Nephron progenitor cell (in vitro differentiated cells): ENCODE measurements at regions not wholly inside any gene's neighbourhood (a gene's known extent, or its start where the extent isn't known, plus 50 kb on each side); places are given as distances from the start of the nearest gene placed in this dataset.

ENCODE experiments used
- DNase-seq: peaks from one replicate; pipeline ENCODE4 v3.0.0; 2021
- H3K27ac Mint-ChIP-seq: 2 replicates; pipeline ENCODE4 v1.8.0; 2021; ENCODE audit warnings: mild to moderate bottlenecking, moderate library complexity, mixed read lengths
- H3K27me3 Mint-ChIP-seq: 2 replicates; pipeline ENCODE4 v1.8.0; 2021; ENCODE audit warnings: mild to moderate bottlenecking, low read depth, mixed read lengths; ENCODE audit not compliant: poor library complexity
- H3K36me3 Mint-ChIP-seq: 2 replicates; pipeline ENCODE4 v1.8.0; 2021; ENCODE audit warnings: low read depth, mixed read lengths
- H3K4me1 Mint-ChIP-seq: 2 replicates; pipeline ENCODE4 v1.8.0; 2021; ENCODE audit warnings: mixed read lengths
- H3K4me3 Mint-ChIP-seq: 2 replicates; pipeline ENCODE4 v1.8.0; 2021; ENCODE audit warnings: mild to moderate bottlenecking, moderate library complexity, mixed read lengths
- H3K9me3 Mint-ChIP-seq: 2 replicates; pipeline ENCODE4 v1.8.0; 2021; ENCODE audit warnings: mild to moderate bottlenecking, moderate library complexity, mixed read lengths
- TF ChIP-seq, protein P1 (sequence below): fragments of 200-600 bp; sonication (generic); IDR thresholded peaks from 2 replicates; pipeline ENCODE4 v1.5.0; 2021; ENCODE audit warnings: antibody characterized with exemption

DNA sequence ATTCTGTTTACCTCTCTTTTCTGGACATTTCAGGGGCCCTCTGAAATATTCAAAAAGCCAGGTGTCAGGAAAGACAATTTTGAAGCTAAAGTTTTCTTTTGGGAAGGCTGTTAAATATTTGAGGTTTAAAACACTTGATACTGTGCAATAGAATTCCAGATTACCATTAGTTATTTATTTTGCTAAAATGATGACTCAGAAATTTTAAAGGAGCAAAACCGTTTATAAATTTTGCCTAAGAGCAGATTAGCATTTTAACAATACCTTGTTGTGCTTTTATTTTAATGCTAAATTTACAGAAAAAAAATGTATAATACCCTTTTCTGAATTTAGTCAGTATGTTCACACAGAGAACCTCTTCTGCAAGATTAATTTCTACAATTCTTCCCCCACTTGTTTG is 1159.9 kb downstream of the DSC3 start:
- no peaks in the 10 kb centered on the region for H3K36me3 Mint-ChIP-seq
- H3K27ac Mint-ChIP-seq: no peak overlapping the region
- TF ChIP-seq, protein P1, sequence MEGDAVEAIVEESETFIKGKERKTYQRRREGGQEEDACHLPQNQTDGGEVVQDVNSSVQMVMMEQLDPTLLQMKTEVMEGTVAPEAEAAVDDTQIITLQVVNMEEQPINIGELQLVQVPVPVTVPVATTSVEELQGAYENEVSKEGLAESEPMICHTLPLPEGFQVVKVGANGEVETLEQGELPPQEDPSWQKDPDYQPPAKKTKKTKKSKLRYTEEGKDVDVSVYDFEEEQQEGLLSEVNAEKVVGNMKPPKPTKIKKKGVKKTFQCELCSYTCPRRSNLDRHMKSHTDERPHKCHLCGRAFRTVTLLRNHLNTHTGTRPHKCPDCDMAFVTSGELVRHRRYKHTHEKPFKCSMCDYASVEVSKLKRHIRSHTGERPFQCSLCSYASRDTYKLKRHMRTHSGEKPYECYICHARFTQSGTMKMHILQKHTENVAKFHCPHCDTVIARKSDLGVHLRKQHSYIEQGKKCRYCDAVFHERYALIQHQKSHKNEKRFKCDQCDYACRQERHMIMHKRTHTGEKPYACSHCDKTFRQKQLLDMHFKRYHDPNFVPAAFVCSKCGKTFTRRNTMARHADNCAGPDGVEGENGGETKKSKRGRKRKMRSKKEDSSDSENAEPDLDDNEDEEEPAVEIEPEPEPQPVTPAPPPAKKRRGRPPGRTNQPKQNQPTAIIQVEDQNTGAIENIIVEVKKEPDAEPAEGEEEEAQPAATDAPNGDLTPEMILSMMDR: no peak
- H3K9me3 Mint-ChIP-seq: peaks cover 10% of the 10 kb centered on the region
- no peaks in the 10 kb centered on the region for H3K27me3 Mint-ChIP-seq
- H3K4me3 Mint-ChIP-seq: no peak overlapping the region
- no peaks in the 10 kb centered on the region for H3K4me1 Mint-ChIP-seq
- DNase-seq: no peak

DNA sequence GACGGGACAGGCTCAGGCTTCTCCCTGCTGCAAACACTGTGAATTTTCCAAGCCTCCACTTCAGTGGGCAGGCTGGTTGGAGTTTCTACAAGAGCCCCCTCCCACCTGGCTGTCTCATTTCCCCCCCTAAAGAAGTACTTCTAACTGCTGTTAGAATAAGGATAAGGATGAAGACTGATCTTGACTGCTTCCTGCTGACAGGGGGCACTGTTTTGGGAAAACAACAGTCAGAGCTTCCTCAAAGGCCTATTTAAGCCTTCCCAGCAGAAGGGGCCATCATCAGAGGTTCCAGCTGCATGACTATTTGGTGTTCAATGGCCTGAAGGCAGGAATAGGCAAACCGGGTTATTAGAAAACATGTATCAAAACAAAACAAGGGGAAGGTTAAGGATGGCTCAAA is 1162.8 kb downstream of the DSC3 start:
- no peaks in the 10 kb centered on the region for H3K4me1 Mint-ChIP-seq
- TF ChIP-seq, protein P1: no peak
- peaks cover 21% of the 10 kb centered on the region for H3K9me3 Mint-ChIP-seq
- H3K4me3 Mint-ChIP-seq: no peak overlapping the region
- H3K27me3 Mint-ChIP-seq: no peaks in the 10 kb centered on the region
- no peak overlapping the region for H3K27ac Mint-ChIP-seq
- H3K36me3 Mint-ChIP-seq: peaks cover 3% of the 10 kb centered on the region
- DNase-seq: no peak

GRCh38 chr18:29874519-29875098 is 1167.9 kb downstream of the DSC3 start:
- TF ChIP-seq, protein P1: peak; percentile 70
- Mint-ChIP-seq H3K27ac (no peak overlapping the region), H3K9me3 (peaks cover 21% of the 10 kb centered on the region), H3K4me1 (no peaks in the 10 kb centered on the region), H3K27me3 (no peaks in the 10 kb centered on the region), H3K4me3 (no peak overlapping the region), H3K36me3 (peaks cover 3% of the 10 kb centered on the region)
- peak; percentile 42 for DNase-seq

GRCh38 chr18:29873211-29873610 is 1169.3 kb downstream of the DSC3 start:
- DNase-seq: no peak
- Mint-ChIP-seq H3K4me3 (no peak overlapping the region), H3K27ac (no peak overlapping the region), H3K4me1 (no peaks in the 10 kb centered on the region), H3K9me3 (peaks cover 12% of the 10 kb centered on the region), H3K27me3 (no peaks in the 10 kb centered on the region), H3K36me3 (peaks cover 3% of the 10 kb centered on the region)
- TF ChIP-seq, protein P1: no peak

DNA sequence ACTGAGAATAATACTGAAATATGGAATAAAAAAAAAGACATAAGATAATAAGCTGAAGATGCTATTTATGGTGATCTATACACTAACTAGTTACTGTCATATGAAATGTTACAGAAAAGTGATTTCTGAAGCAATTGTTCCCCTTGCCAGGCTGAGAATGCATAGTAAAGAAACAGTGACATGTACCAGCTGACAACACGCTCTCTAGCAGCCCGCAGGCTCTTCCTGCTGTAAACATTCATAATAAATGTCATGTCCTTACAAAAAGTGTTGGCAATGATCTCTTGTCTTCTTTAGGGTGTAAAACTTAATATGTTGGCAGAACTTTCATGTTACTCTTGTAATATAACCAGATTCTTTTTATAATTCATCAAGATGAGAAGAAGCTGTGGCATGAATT is 1171.3 kb downstream of the DSC3 start:
- Mint-ChIP-seq H3K36me3 (no peaks in the 10 kb centered on the region), H3K4me3 (no peak overlapping the region), H3K4me1 (no peaks in the 10 kb centered on the region), H3K27ac (no peak overlapping the region), H3K9me3 (no peaks in the 10 kb centered on the region), H3K27me3 (no peaks in the 10 kb centered on the region)
- DNase-seq: no peak
- TF ChIP-seq, protein P1: no peak

- Mint-ChIP-seq H3K27ac (no peak overlapping the region), H3K27me3 (no peaks in the 10 kb centered on the region), H3K4me3 (no peak overlapping the region)
Observed at GRCh38 chr18:29862824-29863223, 1179.7 kb downstream of the DSC3 start.

More at GRCh38 chr18:29862824-29863223, 1179.7 kb downstream of the DSC3 start:
- Mint-ChIP-seq H3K36me3 (no peaks in the 10 kb centered on the region), H3K9me3 (no peaks in the 10 kb centered on the region), H3K4me1 (no peaks in the 10 kb centered on the region)
- TF ChIP-seq, protein P1: no peak
- no peak for DNase-seq
